Colonic mucosa (tissue), 4 donors: ENCODE measurements at regions not wholly inside any gene's neighbourhood (a gene's known extent, or its start where the extent isn't known, plus 50 kb on each side); places are given as distances from the start of the nearest gene placed in this dataset.

Source experiments
- DNase-seq: peaks from one replicate; pipeline ENCODE4 v3.0.0-alpha.2; 2020
- H3K27ac ChIP-seq: fragments of 200-600 bp; one replicate; pipeline ENCODE4 v1.8.0; 2021
- H3K27me3 ChIP-seq: fragments of 200-600 bp; one replicate; pipeline ENCODE4 v1.8.0; 2021
- H3K36me3 ChIP-seq: fragments of 200-600 bp; one replicate; pipeline ENCODE4 v1.8.0; 2021
- H3K4me1 ChIP-seq: fragments of 200-600 bp; one replicate; pipeline ENCODE4 v1.8.0; 2021; ENCODE audit warnings: mild to moderate bottlenecking
- H3K4me3 ChIP-seq: fragments of 200-600 bp; one replicate; pipeline ENCODE4 v1.8.0; 2021
- H3K9ac ChIP-seq, 2 donors: one replicate each; pipeline ENCODE4 v1.7.0; 2013; ENCODE audit warnings: control low read depth in 2 of 2, low read depth in 2 of 2, low read length in 2 of 2
- H3K9me3 ChIP-seq: fragments of 200-600 bp; one replicate; pipeline ENCODE4 v1.8.0; 2021
- intact Hi-C: fragments of 100-400 bp; cut with DNase I; formaldehyde crosslinking; loops from one replicate; pipeline ENCODE4 v1.14.1; 2022
- TF ChIP-seq, protein P1 (sequence below): fragments of 200-600 bp; IDR thresholded peaks from one replicate; pipeline ENCODE4 v1.8.0; 2022; ENCODE audit warnings: antibody characterized with exemption, mild to moderate bottlenecking
- donor health status: healthy.
- donor health status: DM: no; HTN: no; CAD: no.
- donor health status: DM: no; HTN: no; CAD: no.

DNA sequence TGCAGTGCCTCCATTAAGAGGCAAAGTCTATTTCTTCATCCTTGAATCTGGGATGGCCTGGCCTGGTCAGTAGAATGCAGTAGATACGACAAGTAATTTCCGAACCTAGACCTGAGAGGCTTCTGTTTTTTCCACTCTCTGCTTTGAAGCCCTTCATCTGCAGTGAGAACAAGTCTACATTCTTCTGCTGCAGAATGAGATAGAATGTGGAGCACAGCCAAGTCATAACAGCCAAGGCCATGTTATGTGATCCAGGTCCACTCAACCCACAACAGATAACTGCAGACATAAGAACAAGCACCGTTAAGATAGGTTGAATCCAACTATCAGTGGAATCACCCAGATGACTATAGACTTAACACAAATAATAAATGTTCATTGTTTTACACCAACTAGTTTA is 1297.7 kb downstream of the C4orf33 start:
- TF ChIP-seq, protein P1, sequence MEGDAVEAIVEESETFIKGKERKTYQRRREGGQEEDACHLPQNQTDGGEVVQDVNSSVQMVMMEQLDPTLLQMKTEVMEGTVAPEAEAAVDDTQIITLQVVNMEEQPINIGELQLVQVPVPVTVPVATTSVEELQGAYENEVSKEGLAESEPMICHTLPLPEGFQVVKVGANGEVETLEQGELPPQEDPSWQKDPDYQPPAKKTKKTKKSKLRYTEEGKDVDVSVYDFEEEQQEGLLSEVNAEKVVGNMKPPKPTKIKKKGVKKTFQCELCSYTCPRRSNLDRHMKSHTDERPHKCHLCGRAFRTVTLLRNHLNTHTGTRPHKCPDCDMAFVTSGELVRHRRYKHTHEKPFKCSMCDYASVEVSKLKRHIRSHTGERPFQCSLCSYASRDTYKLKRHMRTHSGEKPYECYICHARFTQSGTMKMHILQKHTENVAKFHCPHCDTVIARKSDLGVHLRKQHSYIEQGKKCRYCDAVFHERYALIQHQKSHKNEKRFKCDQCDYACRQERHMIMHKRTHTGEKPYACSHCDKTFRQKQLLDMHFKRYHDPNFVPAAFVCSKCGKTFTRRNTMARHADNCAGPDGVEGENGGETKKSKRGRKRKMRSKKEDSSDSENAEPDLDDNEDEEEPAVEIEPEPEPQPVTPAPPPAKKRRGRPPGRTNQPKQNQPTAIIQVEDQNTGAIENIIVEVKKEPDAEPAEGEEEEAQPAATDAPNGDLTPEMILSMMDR = no peak
- intact Hi-C loops = no loop called here
- no peak overlapping the region for H3K9ac ChIP-seq

DNA sequence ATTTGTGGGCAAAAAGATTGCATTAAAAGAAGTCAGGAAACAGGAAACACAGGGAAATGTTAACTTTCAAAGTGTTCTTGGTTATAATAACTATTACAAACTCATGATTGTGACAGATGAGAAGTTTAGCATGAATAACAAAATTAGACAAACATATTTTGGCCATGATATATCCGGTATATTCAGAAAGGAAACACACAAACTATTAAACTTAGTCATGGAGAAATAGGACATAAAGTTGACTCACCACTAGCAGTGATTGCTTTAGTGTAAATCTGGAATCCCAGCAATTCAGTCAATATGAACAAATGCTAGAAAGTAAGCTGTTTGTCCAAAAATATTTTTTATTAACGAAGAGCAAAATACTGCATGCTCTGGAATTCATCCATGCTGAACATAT is 1299.9 kb downstream of the C4orf33 start:
- Histone ChIP-seq H3K4me1 (no peaks in the 10 kb centered on the region), H3K27ac (no peak overlapping the region), H3K9me3 (no peaks in the 10 kb centered on the region), H3K9ac (no peak overlapping the region), H3K4me3 (no peak overlapping the region), H3K36me3 (no peaks in the 10 kb centered on the region), H3K27me3 (no peaks in the 10 kb centered on the region)
- intact Hi-C loops = no loop called here
- no peak for DNase-seq
- TF ChIP-seq, protein P1 = no peak

More for the DNA sequence above, 1297.7 kb downstream of the C4orf33 start:
- Histone ChIP-seq H3K4me3 (no peak overlapping the region), H3K27me3 (no peaks in the 10 kb centered on the region), H3K27ac (no peak overlapping the region), H3K4me1 (no peaks in the 10 kb centered on the region), H3K36me3 (no peaks in the 10 kb centered on the region), H3K9me3 (no peaks in the 10 kb centered on the region)
- no peak for DNase-seq

DNA sequence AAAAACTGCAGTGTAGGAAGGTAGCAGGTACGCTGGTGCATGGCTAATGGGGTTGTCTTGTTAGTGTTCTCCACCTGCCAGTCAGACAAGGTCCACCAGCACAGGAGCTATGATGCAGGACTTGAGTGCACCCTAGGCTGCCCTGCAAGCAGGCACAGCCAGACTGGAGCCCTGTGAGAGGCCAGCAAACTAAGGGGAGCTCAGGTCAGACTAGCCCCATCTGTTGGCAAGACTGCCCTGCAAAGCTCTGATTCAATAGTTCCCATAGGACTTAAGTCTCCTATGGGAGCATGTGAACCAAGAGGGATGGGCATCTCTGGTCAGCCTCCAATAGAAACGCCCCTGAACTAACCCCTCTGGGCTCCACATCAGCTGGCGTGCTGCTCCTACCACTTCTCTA is 1307.3 kb downstream of the C4orf33 start:
- no peak for DNase-seq
- Histone ChIP-seq H3K4me1 (no peaks in the 10 kb centered on the region), H3K9me3 (no peaks in the 10 kb centered on the region), H3K27ac (no peak overlapping the region), H3K36me3 (no peaks in the 10 kb centered on the region), H3K9ac (no peak overlapping the region), H3K27me3 (no peaks in the 10 kb centered on the region), H3K4me3 (no peak overlapping the region)
- TF ChIP-seq, protein P1 = no peak
- intact Hi-C loops = no loop called here

DNA sequence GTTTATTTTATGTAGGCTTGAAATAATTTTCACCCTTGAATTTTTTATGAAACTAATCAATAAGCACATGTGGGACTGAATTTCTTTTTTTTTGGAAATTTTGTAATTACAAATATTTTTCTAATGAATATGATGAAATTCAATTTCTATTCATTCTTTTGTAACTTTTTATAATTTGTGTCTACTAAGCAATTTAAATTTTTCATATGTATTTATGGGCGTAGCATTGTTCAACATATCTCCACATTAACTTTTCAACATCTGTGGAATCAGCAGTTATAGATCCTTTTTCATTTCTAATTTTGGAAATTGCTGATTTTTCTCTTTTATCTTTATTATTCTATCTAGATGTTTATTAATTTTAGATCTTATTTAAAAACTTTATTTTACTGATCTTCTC is 1320.3 kb downstream of the C4orf33 start:
- H3K27me3 ChIP-seq = no peaks in the 10 kb centered on the region
- TF ChIP-seq, protein P1 = no peak
- H3K36me3 ChIP-seq = no peaks in the 10 kb centered on the region
- H3K9ac ChIP-seq = no peak overlapping the region
- H3K4me1 ChIP-seq = no peaks in the 10 kb centered on the region
- DNase-seq = no peak
- H3K9me3 ChIP-seq = no peaks in the 10 kb centered on the region
- no peak overlapping the region for H3K27ac ChIP-seq
- H3K4me3 ChIP-seq = no peak overlapping the region
- intact Hi-C loops = no loop called here

DNA sequence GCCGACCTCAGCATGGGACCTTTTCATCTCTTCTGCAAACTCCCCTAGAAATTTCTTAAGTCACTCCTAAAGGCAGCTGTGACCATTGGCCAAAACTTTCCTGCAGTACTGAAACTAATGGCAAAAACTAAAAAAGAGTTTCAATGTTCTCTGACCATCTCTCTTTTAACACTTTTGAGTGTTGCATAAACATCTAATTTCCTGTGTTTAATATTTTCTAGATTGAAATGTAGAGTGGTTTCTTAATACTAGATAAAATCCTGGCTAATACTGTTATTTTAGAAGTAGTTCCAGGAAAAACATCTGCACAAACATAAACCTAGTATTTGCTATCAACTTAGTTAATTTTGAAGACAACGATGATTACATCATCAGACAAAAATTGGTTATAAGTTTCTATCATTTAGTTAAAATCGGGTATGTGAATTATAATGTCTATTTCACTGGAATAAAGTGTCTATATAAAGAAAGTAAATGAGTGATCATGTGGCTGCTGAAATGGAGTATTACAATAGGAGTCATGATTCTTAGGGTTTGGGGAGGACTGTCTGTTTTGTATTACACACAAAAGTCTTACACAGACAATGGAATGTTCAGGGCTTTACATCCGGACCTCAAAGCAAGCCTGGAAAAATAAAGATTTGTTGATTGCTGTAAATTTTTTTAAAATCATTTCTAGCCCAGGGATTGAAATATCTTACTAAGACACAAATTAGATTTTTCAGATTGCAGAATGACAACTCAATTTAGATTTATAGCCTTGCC is 1323.4 kb downstream of the C4orf33 start:
- TF ChIP-seq, protein P1 = no peak
- no peaks in the 10 kb centered on the region for H3K27me3 ChIP-seq
- H3K4me3 ChIP-seq = no peak overlapping the region
- no peak overlapping the region for H3K9ac ChIP-seq
- DNase-seq = no peak
- no peaks in the 10 kb centered on the region for H3K36me3 ChIP-seq
- no peaks in the 10 kb centered on the region for H3K9me3 ChIP-seq
- intact Hi-C loops = no loop called here
- no peaks in the 10 kb centered on the region for H3K4me1 ChIP-seq
- H3K27ac ChIP-seq = no peak overlapping the region
